ENCODE measurements at regions not wholly inside any gene's neighbourhood (a gene's known extent, or its start where the extent isn't known, plus 50 kb on each side); places are given as distances from the start of the nearest gene placed in this dataset.
A peak's percentile ranks its signal among the peaks of the same experiment; 100 is the strongest.

GRCh38 chr3:34073111-34073510, 274.7 kb downstream of the PDCD6IP start:
- no peaks in the 10 kb centered on the region for H3K79me2 ChIP-seq (ENCODE audit: low read length)
- no peak overlapping the region for H3K9ac ChIP-seq (ENCODE audit: low read length)
- no peaks in the 10 kb centered on the region for H4K20me1 ChIP-seq (ENCODE audit: insufficient read depth, low read length)
- H3K27ac ChIP-seq (ENCODE audit: low read length) = no peak overlapping the region
- TF ChIP-seq EZH2phosphoT487 (IDR thresholded peaks at IDR 0.05; ENCODE audit: low read depth) (no peak), CTCF (IDR thresholded peaks at IDR 0.05; ENCODE audit: low read depth, low read length) (no peak)
- H3K4me2 ChIP-seq (ENCODE audit: low read length) = peak overlapping the region; percentile 3; the same call in 1 of the 2 replicates
- H3K4me3 ChIP-seq (ENCODE audit: low read length) = no peak overlapping the region
- no peak overlapping the region for H2AFZ ChIP-seq (ENCODE audit: low read depth, low read length)
- H3K9me3 ChIP-seq (ENCODE audit: insufficient read depth, low read length) = no peaks in the 10 kb centered on the region
- peaks cover 54% of the 10 kb centered on the region for H3K27me3 ChIP-seq (ENCODE audit: low read depth, low read length)
- peaks cover 55% of the 10 kb centered on the region for H3K4me1 ChIP-seq (ENCODE audit: low read length)
- H3K36me3 ChIP-seq (replicated peaks; ENCODE audit: low read depth, low read length) = no peaks in the 10 kb centered on the region

GRCh38 chr3:34073961-34074360, 275.5 kb downstream of the PDCD6IP start:
- Histone ChIP-seq H3K4me3 (ENCODE audit: low read length) (no peak overlapping the region), H3K27ac (ENCODE audit: low read length) (no peak overlapping the region), H3K9ac (ENCODE audit: low read length) (no peak overlapping the region), H3K27me3 (ENCODE audit: low read depth, low read length) (peaks cover 51% of the 10 kb centered on the region), H3K9me3 (ENCODE audit: insufficient read depth, low read length) (no peaks in the 10 kb centered on the region), H3K36me3 (replicated peaks; ENCODE audit: low read depth, low read length) (no peaks in the 10 kb centered on the region), H3K4me1 (ENCODE audit: low read length) (peaks cover 63% of the 10 kb centered on the region), H2AFZ (ENCODE audit: low read depth, low read length) (no peak overlapping the region), H4K20me1 (ENCODE audit: insufficient read depth, low read length) (no peaks in the 10 kb centered on the region), H3K4me2 (ENCODE audit: low read length) (peak overlapping the region; percentile 3; the same call in 1 of the 2 replicates), H3K79me2 (ENCODE audit: low read length) (no peaks in the 10 kb centered on the region)
- no peak for TF ChIP-seq EZH2phosphoT487 (IDR thresholded peaks at IDR 0.05; ENCODE audit: low read depth)
- no peak for TF ChIP-seq CTCF (IDR thresholded peaks at IDR 0.05; ENCODE audit: low read depth, low read length)

- H4K20me1 ChIP-seq (ENCODE audit: insufficient read depth, low read length) = no peaks in the 10 kb centered on the region
Measured at GRCh38 chr3:34075975-34076374, 277.5 kb downstream of the PDCD6IP start.

More at GRCh38 chr3:34075975-34076374, 277.5 kb downstream of the PDCD6IP start:
- TF ChIP-seq CTCF (IDR thresholded peaks at IDR 0.05; ENCODE audit: low read depth, low read length) (no peak), EZH2phosphoT487 (IDR thresholded peaks at IDR 0.05; ENCODE audit: low read depth) (no peak)
- Histone ChIP-seq H3K36me3 (replicated peaks; ENCODE audit: low read depth, low read length) (no peaks in the 10 kb centered on the region), H3K4me2 (ENCODE audit: low read length) (no peak overlapping the region), H3K9ac (ENCODE audit: low read length) (no peak overlapping the region), H3K27ac (ENCODE audit: low read length) (no peak overlapping the region), H3K4me1 (ENCODE audit: low read length) (peaks cover 56% of the 10 kb centered on the region), H3K9me3 (ENCODE audit: insufficient read depth, low read length) (no peaks in the 10 kb centered on the region), H3K27me3 (ENCODE audit: low read depth, low read length) (peaks cover 39% of the 10 kb centered on the region), H2AFZ (ENCODE audit: low read depth, low read length) (no peak overlapping the region), H3K4me3 (ENCODE audit: low read length) (no peak overlapping the region), H3K79me2 (ENCODE audit: low read length) (no peaks in the 10 kb centered on the region)
